NB4 (cell line): ENCODE measurements at regions not wholly inside any gene's neighbourhood (a gene's known extent, or its start where the extent isn't known, plus 50 kb on each side); places are given as distances from the start of the nearest gene placed in this dataset.

Experiments used
- CTCF ChIP-seq: IDR thresholded peaks from one replicate; pipeline ENCODE4 v1.5.1; 2012; ENCODE audit warnings: low read depth, low read length
- POLR2A ChIP-seq: IDR thresholded peaks from 2 replicates; pipeline ENCODE4 v1.6.1; 2011; ENCODE audit warnings: mild to moderate bottlenecking; ENCODE audit not compliant: insufficient read length; ENCODE audit errors: extremely low read depth

- TF ChIP-seq POLR2A (no peak), CTCF (no peak)
Measured at GRCh38 chr12:38204831-38205230, 111.7 kb upstream of the ALG10B start.
